KMS-11 (cell line): ENCODE measurements at regions not wholly inside any gene's neighbourhood (a gene's known extent, or its start where the extent isn't known, plus 50 kb on each side); places are given as distances from the start of the nearest gene placed in this dataset.

ENCODE experiments used
- H2AFZ ChIP-seq: fragments of 200-600 bp; sonication (generic); 2 replicates; pipeline ENCODE4 v1.6.1; 2016; ENCODE audit warnings: antibody characterized with exemption, mixed run types, low read depth
- H3K27ac ChIP-seq: fragments of 200-600 bp; sonication (generic); 2 replicates; pipeline ENCODE4 v1.6.1; 2016; ENCODE audit warnings: mild to moderate bottlenecking, mixed run types
- H3K27me3 ChIP-seq: fragments of 200-600 bp; sonication (generic); 2 replicates; pipeline ENCODE4 v1.6.1; 2017; ENCODE audit warnings: mild to moderate bottlenecking, low read depth, mixed run types, moderate library complexity; ENCODE audit not compliant: insufficient read depth
- H3K36me3 ChIP-seq: fragments of 200-600 bp; sonication (generic); 2 replicates; pipeline ENCODE4 v1.6.1; 2017; ENCODE audit warnings: mild to moderate bottlenecking, mixed run types; ENCODE audit not compliant: insufficient read depth
- H3K4me1 ChIP-seq: fragments of 200-600 bp; sonication (generic); 2 replicates; pipeline ENCODE4 v1.6.1; 2016; ENCODE audit warnings: mild to moderate bottlenecking, low read depth, mixed run types; ENCODE audit not compliant: poor library complexity, severe bottlenecking
- H3K4me2 ChIP-seq: fragments of 200-600 bp; sonication (generic); 2 replicates; pipeline ENCODE4 v1.7.0; 2016; ENCODE audit warnings: mild to moderate bottlenecking, mixed run types
- H3K4me3 ChIP-seq: fragments of 200-600 bp; sonication (generic); IDR thresholded peaks from 2 replicates; pipeline ENCODE4 v1.6.1; 2017; ENCODE audit warnings: low read depth, low read length, mixed read lengths; ENCODE audit not compliant: insufficient read depth
- H3K79me2 ChIP-seq: fragments of 200-600 bp; sonication (generic); 2 replicates; pipeline ENCODE4 v1.6.1; 2016; ENCODE audit warnings: low read depth, mixed run types; ENCODE audit not compliant: insufficient read depth
- H3K9ac ChIP-seq: fragments of 200-600 bp; sonication (generic); 2 replicates; pipeline ENCODE4 v1.6.1; 2016; ENCODE audit warnings: mild to moderate bottlenecking, mixed run types
- H4K20me1 ChIP-seq: fragments of 200-600 bp; sonication (generic); 2 replicates; pipeline ENCODE4 v1.6.1; 2016; ENCODE audit warnings: mild to moderate bottlenecking, mixed run types; ENCODE audit not compliant: insufficient read depth
- TF ChIP-seq, protein P1 (sequence below): fragments of 200-600 bp; sonication (generic); conservative IDR thresholded peaks from 2 replicates; pipeline ENCODE4 v1.6.1; 2017; ENCODE audit warnings: low read depth, mild to moderate bottlenecking, antibody characterized with exemption, low read length, moderate library complexity, mixed read lengths

DNA sequence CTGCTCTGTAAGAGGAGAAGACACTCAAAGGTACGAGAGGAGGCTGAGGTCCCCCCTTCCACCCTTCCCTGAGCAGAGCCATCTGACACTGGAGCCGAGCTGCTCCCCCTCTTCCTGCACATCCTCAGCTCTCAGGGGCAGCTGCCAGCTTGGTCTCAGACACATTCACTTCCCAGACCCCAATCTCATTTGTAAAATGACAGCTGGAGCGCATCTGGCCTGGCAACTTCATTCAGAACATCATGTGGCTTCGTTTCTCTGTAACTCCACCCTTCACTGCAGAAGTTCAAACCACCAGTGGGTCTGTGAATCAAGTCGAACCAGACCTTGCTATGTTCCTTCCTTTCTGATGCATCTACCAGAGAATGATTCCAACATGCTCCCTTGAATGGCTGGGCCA is 145.6 kb upstream of the CDH4 start:
- no peaks in the 10 kb centered on the region for H3K79me2 ChIP-seq
- H3K36me3 ChIP-seq: no peaks in the 10 kb centered on the region
- TF ChIP-seq, protein P1, sequence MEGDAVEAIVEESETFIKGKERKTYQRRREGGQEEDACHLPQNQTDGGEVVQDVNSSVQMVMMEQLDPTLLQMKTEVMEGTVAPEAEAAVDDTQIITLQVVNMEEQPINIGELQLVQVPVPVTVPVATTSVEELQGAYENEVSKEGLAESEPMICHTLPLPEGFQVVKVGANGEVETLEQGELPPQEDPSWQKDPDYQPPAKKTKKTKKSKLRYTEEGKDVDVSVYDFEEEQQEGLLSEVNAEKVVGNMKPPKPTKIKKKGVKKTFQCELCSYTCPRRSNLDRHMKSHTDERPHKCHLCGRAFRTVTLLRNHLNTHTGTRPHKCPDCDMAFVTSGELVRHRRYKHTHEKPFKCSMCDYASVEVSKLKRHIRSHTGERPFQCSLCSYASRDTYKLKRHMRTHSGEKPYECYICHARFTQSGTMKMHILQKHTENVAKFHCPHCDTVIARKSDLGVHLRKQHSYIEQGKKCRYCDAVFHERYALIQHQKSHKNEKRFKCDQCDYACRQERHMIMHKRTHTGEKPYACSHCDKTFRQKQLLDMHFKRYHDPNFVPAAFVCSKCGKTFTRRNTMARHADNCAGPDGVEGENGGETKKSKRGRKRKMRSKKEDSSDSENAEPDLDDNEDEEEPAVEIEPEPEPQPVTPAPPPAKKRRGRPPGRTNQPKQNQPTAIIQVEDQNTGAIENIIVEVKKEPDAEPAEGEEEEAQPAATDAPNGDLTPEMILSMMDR: no peak
- H3K4me2 ChIP-seq: no peak overlapping the region
- H3K4me1 ChIP-seq: no peaks in the 10 kb centered on the region
- H3K27ac ChIP-seq: no peak overlapping the region
- no peaks in the 10 kb centered on the region for H4K20me1 ChIP-seq
- no peak overlapping the region for H3K9ac ChIP-seq
- no peak overlapping the region for H3K4me3 ChIP-seq
- H3K27me3 ChIP-seq: no peaks in the 10 kb centered on the region
- H2AFZ ChIP-seq: no peak overlapping the region

DNA sequence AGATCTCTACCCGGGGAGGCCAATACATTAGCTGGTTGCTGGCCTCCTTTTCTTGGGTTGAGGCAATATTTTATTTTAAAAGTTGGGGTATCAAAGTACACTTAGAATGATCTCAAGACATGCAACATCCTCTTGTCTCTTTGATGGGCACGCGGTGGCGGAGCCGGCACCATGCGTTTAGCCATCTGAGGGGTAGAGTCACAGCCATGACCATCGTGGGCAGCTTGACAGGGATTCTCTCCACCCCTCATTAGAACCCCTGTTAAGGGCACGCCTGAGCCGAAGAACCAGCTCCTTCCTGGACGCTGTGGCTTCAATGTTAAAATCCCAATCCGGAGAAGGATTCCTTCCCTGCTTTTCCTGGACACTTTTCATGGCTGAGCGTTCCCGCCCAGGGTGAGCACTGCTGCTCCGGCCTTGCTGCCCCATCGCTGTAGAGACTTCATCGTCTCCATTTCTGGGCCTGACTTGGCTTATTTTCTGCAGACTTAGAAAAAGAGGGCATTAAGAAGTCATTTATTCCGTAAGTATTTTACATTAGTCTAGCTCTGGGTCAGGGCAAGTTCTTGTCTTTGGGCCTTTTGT is 142.7 kb upstream of the CDH4 start:
- Histone ChIP-seq H3K79me2 (no peaks in the 10 kb centered on the region), H3K27me3 (no peaks in the 10 kb centered on the region), H2AFZ (no peak overlapping the region)

DNA sequence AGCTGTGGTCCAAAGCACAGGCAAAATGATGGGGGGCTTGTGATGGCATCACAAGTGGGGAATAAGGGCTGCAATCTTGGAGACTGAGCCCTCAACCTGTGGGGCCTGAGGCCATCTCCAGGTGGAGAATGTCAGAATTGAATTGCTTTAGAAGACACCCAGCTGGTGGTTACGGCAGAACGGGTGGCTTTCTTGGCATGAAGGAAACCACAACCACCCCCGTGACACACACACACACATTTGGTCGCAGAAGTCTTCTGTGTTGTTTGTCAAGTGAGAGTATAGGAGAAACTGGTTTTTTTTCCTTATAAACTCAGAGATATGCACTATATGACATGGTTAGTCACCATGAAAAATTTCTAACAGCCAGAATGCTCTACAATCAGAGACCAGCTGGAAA is 139.5 kb upstream of the CDH4 start:
- H3K27ac ChIP-seq: no peak overlapping the region
- TF ChIP-seq, protein P1: no peak
- no peaks in the 10 kb centered on the region for H3K36me3 ChIP-seq
- no peak overlapping the region for H2AFZ ChIP-seq
- no peaks in the 10 kb centered on the region for H3K27me3 ChIP-seq
- H3K4me1 ChIP-seq: no peaks in the 10 kb centered on the region
- H3K9ac ChIP-seq: no peak overlapping the region
- H4K20me1 ChIP-seq: no peaks in the 10 kb centered on the region
- no peak overlapping the region for H3K4me3 ChIP-seq
- H3K79me2 ChIP-seq: no peaks in the 10 kb centered on the region
- H3K4me2 ChIP-seq: no peak overlapping the region

More for the DNA sequence above, 142.7 kb upstream of the CDH4 start:
- TF ChIP-seq, protein P1: no peak
- Histone ChIP-seq H4K20me1 (no peaks in the 10 kb centered on the region), H3K9ac (no peak overlapping the region), H3K4me3 (no peak overlapping the region), H3K27ac (no peak overlapping the region), H3K4me2 (no peak overlapping the region), H3K36me3 (no peaks in the 10 kb centered on the region), H3K4me1 (no peaks in the 10 kb centered on the region)

DNA sequence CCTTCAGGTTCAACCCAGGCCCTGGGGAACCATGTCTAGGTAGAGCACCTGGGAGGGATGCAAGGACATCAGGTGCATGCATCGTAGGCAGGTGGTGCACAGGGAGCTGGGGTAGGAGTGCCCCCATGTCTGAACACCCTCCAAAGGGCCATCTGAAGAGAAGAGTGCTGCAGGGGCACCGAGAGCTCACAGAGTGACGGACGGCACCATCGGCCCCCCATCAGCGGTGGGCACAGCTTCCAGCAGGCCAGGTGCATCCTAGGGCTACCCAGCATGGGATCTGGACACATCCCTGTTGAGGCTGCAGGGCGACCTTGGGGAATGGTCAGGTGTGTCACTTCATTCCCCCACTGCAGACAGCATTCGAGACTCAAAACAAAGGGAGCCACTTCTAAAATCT is 138.3 kb upstream of the CDH4 start:
- Histone ChIP-seq H2AFZ (no peak overlapping the region), H3K36me3 (no peaks in the 10 kb centered on the region), H3K4me2 (no peak overlapping the region), H3K9ac (no peak overlapping the region), H3K27me3 (no peaks in the 10 kb centered on the region), H4K20me1 (no peaks in the 10 kb centered on the region), H3K4me1 (no peaks in the 10 kb centered on the region), H3K79me2 (no peaks in the 10 kb centered on the region), H3K27ac (no peak overlapping the region), H3K4me3 (no peak overlapping the region)
- TF ChIP-seq, protein P1: no peak
